ENCODE measurements at regions not wholly inside any gene's neighbourhood (a gene's known extent, or its start where the extent isn't known, plus 50 kb on each side); places are given as distances from the start of the nearest gene placed in this dataset.
A peak's percentile ranks its signal among the peaks of the same experiment; 100 is the strongest.

- ATAC-seq (ENCODE audit: low read depth) (no peak), DNase-seq (ENCODE audit: low spot score) (no peak)
- no peak for TF ChIP-seq CTCF (IDR thresholded peaks at IDR 0.05; ENCODE audit: poor library complexity, severe bottlenecking)
- Histone ChIP-seq H3K27me3 (ENCODE audit: insufficient read depth, poor library complexity, severe bottlenecking) (no peaks in the 10 kb centered on the region), H3K4me1 (ENCODE audit: insufficient read depth, poor library complexity, severe bottlenecking) (no peaks in the 10 kb centered on the region), H3K4me3 (ENCODE audit: severe bottlenecking) (no peak overlapping the region), H3K9me3 (ENCODE audit: severe bottlenecking) (no peaks in the 10 kb centered on the region), H3K27ac (ENCODE audit: poor library complexity, severe bottlenecking) (no peak overlapping the region), H3K36me3 (ENCODE audit: low read depth) (no peaks in the 10 kb centered on the region)
These were observed 133.7 kb downstream of the SLC28A3 start for GRCh38 chr9:84206801-84207370.

GRCh38 chr9:84207491-84207951 lies 133.0 kb downstream of the SLC28A3 start:
- Histone ChIP-seq H3K4me3 (ENCODE audit: severe bottlenecking) (no peak overlapping the region), H3K36me3 (ENCODE audit: low read depth) (no peaks in the 10 kb centered on the region), H3K27ac (ENCODE audit: poor library complexity, severe bottlenecking) (no peak overlapping the region), H3K9me3 (ENCODE audit: severe bottlenecking) (no peaks in the 10 kb centered on the region), H3K4me1 (ENCODE audit: insufficient read depth, poor library complexity, severe bottlenecking) (no peaks in the 10 kb centered on the region), H3K27me3 (ENCODE audit: insufficient read depth, poor library complexity, severe bottlenecking) (no peaks in the 10 kb centered on the region)
- no peak for ATAC-seq (ENCODE audit: low read depth)
- TF ChIP-seq CTCF (IDR thresholded peaks at IDR 0.05; ENCODE audit: poor library complexity, severe bottlenecking) = no peak
- DNase-seq (ENCODE audit: low spot score) = no peak

- H3K36me3 ChIP-seq (ENCODE audit: low read depth) = no peaks in the 10 kb centered on the region
- H3K4me3 ChIP-seq (ENCODE audit: severe bottlenecking) = no peak overlapping the region
- no peak for TF ChIP-seq CTCF (IDR thresholded peaks at IDR 0.05; ENCODE audit: poor library complexity, severe bottlenecking)
- ATAC-seq (ENCODE audit: low read depth) = no peak
- H3K27me3 ChIP-seq (ENCODE audit: insufficient read depth, poor library complexity, severe bottlenecking) = no peaks in the 10 kb centered on the region
- no peak overlapping the region for H3K27ac ChIP-seq (ENCODE audit: poor library complexity, severe bottlenecking)
- no peaks in the 10 kb centered on the region for H3K9me3 ChIP-seq (ENCODE audit: severe bottlenecking)
- H3K4me1 ChIP-seq (ENCODE audit: insufficient read depth, poor library complexity, severe bottlenecking) = peaks cover 2% of the 10 kb centered on the region
- no peak for DNase-seq (ENCODE audit: low spot score)
These were observed 128.3 kb downstream of the SLC28A3 start for GRCh38 chr9:84212246-84212645.

GRCh38 chr9:84212982-84213381 lies 127.6 kb downstream of the SLC28A3 start:
- no peaks in the 10 kb centered on the region for H3K36me3 ChIP-seq (ENCODE audit: low read depth)
- no peak overlapping the region for H3K4me3 ChIP-seq (ENCODE audit: severe bottlenecking)
- ATAC-seq (ENCODE audit: low read depth) = peak; percentile 78
- TF ChIP-seq CTCF (IDR thresholded peaks at IDR 0.05; ENCODE audit: poor library complexity, severe bottlenecking) = no peak
- H3K4me1 ChIP-seq (ENCODE audit: insufficient read depth, poor library complexity, severe bottlenecking) = peaks cover 2% of the 10 kb centered on the region
- H3K27me3 ChIP-seq (ENCODE audit: insufficient read depth, poor library complexity, severe bottlenecking) = no peaks in the 10 kb centered on the region
- DNase-seq (ENCODE audit: low spot score) = no peak
- no peaks in the 10 kb centered on the region for H3K9me3 ChIP-seq (ENCODE audit: severe bottlenecking)
- no peak overlapping the region for H3K27ac ChIP-seq (ENCODE audit: poor library complexity, severe bottlenecking)

GRCh38 chr9:84216151-84216550 lies 124.4 kb downstream of the SLC28A3 start:
- H3K4me1 ChIP-seq (ENCODE audit: insufficient read depth, poor library complexity, severe bottlenecking) = peaks cover 2% of the 10 kb centered on the region

More at GRCh38 chr9:84216151-84216550, 124.4 kb downstream of the SLC28A3 start:
- ATAC-seq (ENCODE audit: low read depth) = peak; percentile 60
- H3K36me3 ChIP-seq (ENCODE audit: low read depth) = no peaks in the 10 kb centered on the region
- H3K27me3 ChIP-seq (ENCODE audit: insufficient read depth, poor library complexity, severe bottlenecking) = no peaks in the 10 kb centered on the region
- no peak overlapping the region for H3K4me3 ChIP-seq (ENCODE audit: severe bottlenecking)
- no peak for DNase-seq (ENCODE audit: low spot score)
- no peak for TF ChIP-seq CTCF (IDR thresholded peaks at IDR 0.05; ENCODE audit: poor library complexity, severe bottlenecking)
- H3K9me3 ChIP-seq (ENCODE audit: severe bottlenecking) = no peaks in the 10 kb centered on the region
- no peak overlapping the region for H3K27ac ChIP-seq (ENCODE audit: poor library complexity, severe bottlenecking)
